ENCODE measurements at regions not wholly inside any gene's neighbourhood (a gene's known extent, or its start where the extent isn't known, plus 50 kb on each side); places are given as distances from the start of the nearest gene placed in this dataset.

- H3K4me2 ChIP-seq (ENCODE audit: low read length), result no peak overlapping the region
- H3K4me1 ChIP-seq, result no peaks in the 10 kb centered on the region
- no peak overlapping the region for H3K27ac ChIP-seq
- no peak overlapping the region for H3K4me3 ChIP-seq (ENCODE audit: low read depth, low read length)
- no peak overlapping the region for H2AFZ ChIP-seq
- no peaks in the 10 kb centered on the region for H3K27me3 ChIP-seq (ENCODE audit: control insufficient read depth, insufficient read depth, low read length)
- no peaks in the 10 kb centered on the region for H3K79me2 ChIP-seq
- TF ChIP-seq CTCF (IDR thresholded peaks at IDR 0.05), result no peak
- H3K9me3 ChIP-seq (ENCODE audit: control insufficient read depth, low read length), result no peaks in the 10 kb centered on the region
- no peak overlapping the region for H3K9ac ChIP-seq
- no peaks in the 10 kb centered on the region for H3K36me3 ChIP-seq (ENCODE audit: control insufficient read depth, insufficient read depth, low read length)
Measured at GRCh38 chr5:17149786-17150185, 67.6 kb upstream of the BASP1 start.

GRCh38 chr5:17150531-17150930, 66.9 kb upstream of the BASP1 start:
- Histone ChIP-seq H3K27me3 (ENCODE audit: control insufficient read depth, insufficient read depth, low read length) (no peaks in the 10 kb centered on the region), H3K4me1 (no peaks in the 10 kb centered on the region), H3K79me2 (no peaks in the 10 kb centered on the region), H2AFZ (no peak overlapping the region), H3K36me3 (ENCODE audit: control insufficient read depth, insufficient read depth, low read length) (no peaks in the 10 kb centered on the region), H3K9ac (no peak overlapping the region), H3K27ac (no peak overlapping the region), H3K9me3 (ENCODE audit: control insufficient read depth, low read length) (no peaks in the 10 kb centered on the region), H3K4me2 (ENCODE audit: low read length) (no peak overlapping the region), H3K4me3 (ENCODE audit: low read depth, low read length) (no peak overlapping the region)
- TF ChIP-seq CTCF (IDR thresholded peaks at IDR 0.05), result no peak

GRCh38 chr5:17151686-17152085, 65.7 kb upstream of the BASP1 start:
- no peak overlapping the region for H3K4me3 ChIP-seq (ENCODE audit: low read depth, low read length)
- no peaks in the 10 kb centered on the region for H3K27me3 ChIP-seq (ENCODE audit: control insufficient read depth, insufficient read depth, low read length)
- H3K79me2 ChIP-seq, result no peaks in the 10 kb centered on the region
- H3K9ac ChIP-seq, result no peak overlapping the region
- H3K36me3 ChIP-seq (ENCODE audit: control insufficient read depth, insufficient read depth, low read length), result no peaks in the 10 kb centered on the region
- no peak overlapping the region for H3K27ac ChIP-seq
- no peak overlapping the region for H3K4me2 ChIP-seq (ENCODE audit: low read length)
- no peaks in the 10 kb centered on the region for H3K4me1 ChIP-seq
- TF ChIP-seq CTCF (IDR thresholded peaks at IDR 0.05), result no peak
- H2AFZ ChIP-seq, result no peak overlapping the region
- no peaks in the 10 kb centered on the region for H3K9me3 ChIP-seq (ENCODE audit: control insufficient read depth, low read length)

GRCh38 chr5:17154211-17154996, 63.0 kb upstream of the BASP1 start:
- Histone ChIP-seq H3K27ac (no peak overlapping the region), H3K9ac (no peak overlapping the region), H3K4me1 (peaks cover 12% of the 10 kb centered on the region), H3K36me3 (ENCODE audit: control insufficient read depth, insufficient read depth, low read length) (no peaks in the 10 kb centered on the region), H3K9me3 (ENCODE audit: control insufficient read depth, low read length) (no peaks in the 10 kb centered on the region), H3K4me2 (ENCODE audit: low read length) (no peak overlapping the region), H3K27me3 (ENCODE audit: control insufficient read depth, insufficient read depth, low read length) (no peaks in the 10 kb centered on the region), H2AFZ (no peak overlapping the region), H3K4me3 (ENCODE audit: low read depth, low read length) (no peak overlapping the region), H3K79me2 (no peaks in the 10 kb centered on the region)
- TF ChIP-seq CTCF (IDR thresholded peaks at IDR 0.05), result no peak

GRCh38 chr5:17156463-17156862, 61.0 kb upstream of the BASP1 start:
- no peaks in the 10 kb centered on the region for H3K79me2 ChIP-seq
- H3K9me3 ChIP-seq (ENCODE audit: control insufficient read depth, low read length), result no peaks in the 10 kb centered on the region
- H3K27me3 ChIP-seq (ENCODE audit: control insufficient read depth, insufficient read depth, low read length), result no peaks in the 10 kb centered on the region
- no peak for TF ChIP-seq CTCF (IDR thresholded peaks at IDR 0.05)
- H3K4me1 ChIP-seq, result peaks cover 16% of the 10 kb centered on the region
- no peaks in the 10 kb centered on the region for H3K36me3 ChIP-seq (ENCODE audit: control insufficient read depth, insufficient read depth, low read length)
- H3K4me3 ChIP-seq (ENCODE audit: low read depth, low read length), result no peak overlapping the region
- no peak overlapping the region for H3K27ac ChIP-seq
- H3K4me2 ChIP-seq (ENCODE audit: low read length), result no peak overlapping the region
- no peak overlapping the region for H2AFZ ChIP-seq
- H3K9ac ChIP-seq, result no peak overlapping the region

All from parathyroid adenoma (tissue), 2 donors.